Testis (tissue), 2 donors: ENCODE measurements at regions not wholly inside any gene's neighbourhood (a gene's known extent, or its start where the extent isn't known, plus 50 kb on each side); places are given as distances from the start of the nearest gene placed in this dataset.

Experiments used
- POLR2A ChIP-seq: fragments of 450-650 bp; IDR thresholded peaks from one replicate; pipeline ENCODE4 v1.6.1; 2017; ENCODE audit warnings: antibody characterized with exemption, mild to moderate bottlenecking, moderate library complexity
- TF ChIP-seq, protein P1 (sequence below), 3 experiments: fragments of 450-650 bp in 2 of 3; fragments of 200-600 bp in 1 of 3; sonication (generic) in 1 of 3; IDR thresholded peaks; one replicate each; pipeline ENCODE4 v1.5.1; 2016 to 2019; ENCODE audit warnings: antibody characterized with exemption in 3 of 3, mild to moderate bottlenecking in 2 of 3, moderate library complexity in 1 of 3

DNA sequence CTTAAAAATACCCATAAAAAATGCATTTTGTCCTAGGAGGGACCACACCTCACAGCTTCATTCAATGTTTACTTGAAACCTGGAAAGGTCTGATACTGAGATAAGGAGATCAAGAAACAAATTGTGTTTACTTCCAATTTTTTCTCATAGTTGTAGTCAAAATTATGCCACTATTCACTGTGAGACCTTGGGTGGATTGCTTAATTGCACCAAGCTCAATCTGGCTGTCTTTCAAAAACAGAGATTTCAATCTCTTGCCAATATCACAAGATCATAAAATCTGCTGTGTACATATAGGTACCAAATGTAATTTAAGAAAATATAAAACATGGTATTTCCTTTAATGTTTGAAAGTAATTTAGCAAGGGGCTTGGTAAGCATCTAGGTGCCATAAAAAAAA lies 186.4 kb upstream of the THBS1 start:
- TF ChIP-seq, protein P1, sequence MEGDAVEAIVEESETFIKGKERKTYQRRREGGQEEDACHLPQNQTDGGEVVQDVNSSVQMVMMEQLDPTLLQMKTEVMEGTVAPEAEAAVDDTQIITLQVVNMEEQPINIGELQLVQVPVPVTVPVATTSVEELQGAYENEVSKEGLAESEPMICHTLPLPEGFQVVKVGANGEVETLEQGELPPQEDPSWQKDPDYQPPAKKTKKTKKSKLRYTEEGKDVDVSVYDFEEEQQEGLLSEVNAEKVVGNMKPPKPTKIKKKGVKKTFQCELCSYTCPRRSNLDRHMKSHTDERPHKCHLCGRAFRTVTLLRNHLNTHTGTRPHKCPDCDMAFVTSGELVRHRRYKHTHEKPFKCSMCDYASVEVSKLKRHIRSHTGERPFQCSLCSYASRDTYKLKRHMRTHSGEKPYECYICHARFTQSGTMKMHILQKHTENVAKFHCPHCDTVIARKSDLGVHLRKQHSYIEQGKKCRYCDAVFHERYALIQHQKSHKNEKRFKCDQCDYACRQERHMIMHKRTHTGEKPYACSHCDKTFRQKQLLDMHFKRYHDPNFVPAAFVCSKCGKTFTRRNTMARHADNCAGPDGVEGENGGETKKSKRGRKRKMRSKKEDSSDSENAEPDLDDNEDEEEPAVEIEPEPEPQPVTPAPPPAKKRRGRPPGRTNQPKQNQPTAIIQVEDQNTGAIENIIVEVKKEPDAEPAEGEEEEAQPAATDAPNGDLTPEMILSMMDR (IDR thresholded peaks at IDR 0.05) = no peak
- no peak for TF ChIP-seq POLR2A
